ENCODE measurements at regions not wholly inside any gene's neighbourhood (a gene's known extent, or its start where the extent isn't known, plus 50 kb on each side); places are given as distances from the start of the nearest gene placed in this dataset.

GRCh38 chr14:87387806-87388205 lies 605.2 kb downstream of the GALC start:
- Histone ChIP-seq H3K36me3 (ENCODE audit: insufficient read depth) (no peaks in the 10 kb centered on the region), H3K27me3 (ENCODE audit: insufficient read depth) (no peaks in the 10 kb centered on the region), H4K20me1 (replicated peaks; ENCODE audit: insufficient read depth) (no peaks in the 10 kb centered on the region), H2AFZ (peak overlapping the region; percentile 5; the same call in 1 of the 2 replicates), H3K79me2 (replicated peaks; ENCODE audit: insufficient read depth) (no peaks in the 10 kb centered on the region), H3K27ac (ENCODE audit: low read depth) (no peak overlapping the region), H3K4me3 (no peak overlapping the region), H3K4me2 (no peak overlapping the region), H3K9me2 (ENCODE audit: insufficient read depth) (peaks cover 16% of the 10 kb centered on the region; the same call in 1 of the 2 replicates), H3K4me1 (ENCODE audit: insufficient read depth) (no peaks in the 10 kb centered on the region), H3F3A (replicated peaks; ENCODE audit: low read depth) (no peaks in the 10 kb centered on the region)
- Mint-ChIP-seq H3K36me3 (ENCODE audit: low read depth) (no peaks in the 10 kb centered on the region), H3K27ac (no peak overlapping the region), H3K4me1 (no peaks in the 10 kb centered on the region), H3K4me3 (no peak overlapping the region), H3K27me3 (ENCODE audit: insufficient read depth, low read depth, poor library complexity) (no peaks in the 10 kb centered on the region), H3K9me3 (no peaks in the 10 kb centered on the region)
- no peak for ATAC-seq
- no peak for TF ChIP-seq CREB1 (CRISPR knock-in tag; IDR thresholded peaks at IDR 0.05; ENCODE audit: low read depth)
- no peak for TF ChIP-seq STAT1 (IDR thresholded peaks at IDR 0.05; ENCODE audit: unreplicated experiment)
- no peak for TF ChIP-seq POLR2AphosphoS5 (IDR thresholded peaks at IDR 0.05; ENCODE audit: low read depth)
- TF ChIP-seq, protein P1, sequence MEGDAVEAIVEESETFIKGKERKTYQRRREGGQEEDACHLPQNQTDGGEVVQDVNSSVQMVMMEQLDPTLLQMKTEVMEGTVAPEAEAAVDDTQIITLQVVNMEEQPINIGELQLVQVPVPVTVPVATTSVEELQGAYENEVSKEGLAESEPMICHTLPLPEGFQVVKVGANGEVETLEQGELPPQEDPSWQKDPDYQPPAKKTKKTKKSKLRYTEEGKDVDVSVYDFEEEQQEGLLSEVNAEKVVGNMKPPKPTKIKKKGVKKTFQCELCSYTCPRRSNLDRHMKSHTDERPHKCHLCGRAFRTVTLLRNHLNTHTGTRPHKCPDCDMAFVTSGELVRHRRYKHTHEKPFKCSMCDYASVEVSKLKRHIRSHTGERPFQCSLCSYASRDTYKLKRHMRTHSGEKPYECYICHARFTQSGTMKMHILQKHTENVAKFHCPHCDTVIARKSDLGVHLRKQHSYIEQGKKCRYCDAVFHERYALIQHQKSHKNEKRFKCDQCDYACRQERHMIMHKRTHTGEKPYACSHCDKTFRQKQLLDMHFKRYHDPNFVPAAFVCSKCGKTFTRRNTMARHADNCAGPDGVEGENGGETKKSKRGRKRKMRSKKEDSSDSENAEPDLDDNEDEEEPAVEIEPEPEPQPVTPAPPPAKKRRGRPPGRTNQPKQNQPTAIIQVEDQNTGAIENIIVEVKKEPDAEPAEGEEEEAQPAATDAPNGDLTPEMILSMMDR (conservative IDR thresholded peaks at IDR 0.05; ENCODE audit: low read depth in 2 of 2), result no peak
- TF ChIP-seq, protein P2, sequence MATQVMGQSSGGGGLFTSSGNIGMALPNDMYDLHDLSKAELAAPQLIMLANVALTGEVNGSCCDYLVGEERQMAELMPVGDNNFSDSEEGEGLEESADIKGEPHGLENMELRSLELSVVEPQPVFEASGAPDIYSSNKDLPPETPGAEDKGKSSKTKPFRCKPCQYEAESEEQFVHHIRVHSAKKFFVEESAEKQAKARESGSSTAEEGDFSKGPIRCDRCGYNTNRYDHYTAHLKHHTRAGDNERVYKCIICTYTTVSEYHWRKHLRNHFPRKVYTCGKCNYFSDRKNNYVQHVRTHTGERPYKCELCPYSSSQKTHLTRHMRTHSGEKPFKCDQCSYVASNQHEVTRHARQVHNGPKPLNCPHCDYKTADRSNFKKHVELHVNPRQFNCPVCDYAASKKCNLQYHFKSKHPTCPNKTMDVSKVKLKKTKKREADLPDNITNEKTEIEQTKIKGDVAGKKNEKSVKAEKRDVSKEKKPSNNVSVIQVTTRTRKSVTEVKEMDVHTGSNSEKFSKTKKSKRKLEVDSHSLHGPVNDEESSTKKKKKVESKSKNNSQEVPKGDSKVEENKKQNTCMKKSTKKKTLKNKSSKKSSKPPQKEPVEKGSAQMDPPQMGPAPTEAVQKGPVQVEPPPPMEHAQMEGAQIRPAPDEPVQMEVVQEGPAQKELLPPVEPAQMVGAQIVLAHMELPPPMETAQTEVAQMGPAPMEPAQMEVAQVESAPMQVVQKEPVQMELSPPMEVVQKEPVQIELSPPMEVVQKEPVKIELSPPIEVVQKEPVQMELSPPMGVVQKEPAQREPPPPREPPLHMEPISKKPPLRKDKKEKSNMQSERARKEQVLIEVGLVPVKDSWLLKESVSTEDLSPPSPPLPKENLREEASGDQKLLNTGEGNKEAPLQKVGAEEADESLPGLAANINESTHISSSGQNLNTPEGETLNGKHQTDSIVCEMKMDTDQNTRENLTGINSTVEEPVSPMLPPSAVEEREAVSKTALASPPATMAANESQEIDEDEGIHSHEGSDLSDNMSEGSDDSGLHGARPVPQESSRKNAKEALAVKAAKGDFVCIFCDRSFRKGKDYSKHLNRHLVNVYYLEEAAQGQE (IDR thresholded peaks at IDR 0.05; ENCODE audit: unreplicated experiment), result no peak
- TF ChIP-seq NANOG (IDR thresholded peaks at IDR 0.05; ENCODE audit: borderline replicate concordance), result no peak
- TF ChIP-seq EZH2 (IDR thresholded peaks at IDR 0.05; ENCODE audit: low read depth, unreplicated experiment), result no peak
- TF ChIP-seq ZNF114 (CRISPR knock-in tag; IDR thresholded peaks at IDR 0.05), result no peak
- no peak for TF ChIP-seq EZH2phosphoT487 (IDR thresholded peaks at IDR 0.05; ENCODE audit: unreplicated experiment)
- no peak for DNase-seq (ENCODE audit: low spot score)

- Histone ChIP-seq H3K4me1 (ENCODE audit: insufficient read depth) (no peaks in the 10 kb centered on the region), H4K20me1 (replicated peaks; ENCODE audit: insufficient read depth) (no peaks in the 10 kb centered on the region), H3F3A (replicated peaks; ENCODE audit: low read depth) (no peaks in the 10 kb centered on the region), H3K4me2 (no peak overlapping the region), H3K36me3 (ENCODE audit: insufficient read depth) (no peaks in the 10 kb centered on the region), H3K79me2 (replicated peaks; ENCODE audit: insufficient read depth) (no peaks in the 10 kb centered on the region), H3K4me3 (no peak overlapping the region), H2AFZ (no peak overlapping the region), H3K27ac (ENCODE audit: low read depth) (no peak overlapping the region), H3K9me2 (ENCODE audit: insufficient read depth) (peaks cover 16% of the 10 kb centered on the region; the same call in 1 of the 2 replicates), H3K27me3 (ENCODE audit: insufficient read depth) (no peaks in the 10 kb centered on the region)
- H3K4me1 Mint-ChIP-seq, result no peaks in the 10 kb centered on the region
- no peaks in the 10 kb centered on the region for H3K36me3 Mint-ChIP-seq (ENCODE audit: low read depth)
- DNase-seq (ENCODE audit: low spot score) (no peak), ATAC-seq (no peak)
- no peak overlapping the region for H3K27ac Mint-ChIP-seq
- H3K9me3 Mint-ChIP-seq, result no peaks in the 10 kb centered on the region
- no peaks in the 10 kb centered on the region for H3K27me3 Mint-ChIP-seq (ENCODE audit: insufficient read depth, low read depth, poor library complexity)
- no peak overlapping the region for H3K4me3 Mint-ChIP-seq
- TF ChIP-seq, protein P1 (conservative IDR thresholded peaks at IDR 0.05; ENCODE audit: low read depth in 2 of 2), result no peak
- no peak for TF ChIP-seq ZNF331 (CRISPR knock-in tag; IDR thresholded peaks at IDR 0.05; ENCODE audit: low read depth)
These were observed 606.5 kb downstream of the GALC start for GRCh38 chr14:87386524-87386923.

Data from GM23338 (cell line).